Upper lobe of left lung (tissue), 6 donors: ENCODE measurements at regions not wholly inside any gene's neighbourhood (a gene's known extent, or its start where the extent isn't known, plus 50 kb on each side); places are given as distances from the start of the nearest gene placed in this dataset.
A peak's percentile ranks its signal among the peaks of the same experiment; 100 is the strongest.

ENCODE experiments used
- ATAC-seq, 2 donors: fragments of 200-7000 bp; cut with Tn5 transposase; one replicate each; pipeline ENCODE4 v1.9.1; 2022; ENCODE audit warnings: mild to moderate bottlenecking in 2 of 2, moderate library complexity in 2 of 2; ENCODE audit not compliant: low FRiP score in 2 of 2
- DNase-seq, 2 donors: peaks; one replicate each; pipeline ENCODE4 v3.0.0-alpha.2; 2019 to 2020
- H3K27ac ChIP-seq, 4 donors: fragments of 200-600 bp; sonication (generic); one replicate each; pipeline ENCODE4 v1.5.1; 2016 to 2019
- H3K27me3 ChIP-seq, 4 donors: fragments of 200-600 bp; sonication (generic); one replicate each; pipeline ENCODE4 v1.5.1; 2017 to 2019
- H3K36me3 ChIP-seq, 4 donors: fragments of 200-600 bp; sonication (generic); one replicate each; pipeline ENCODE4 v1.5.1; 2016 to 2019
- H3K4me1 ChIP-seq, 4 donors: fragments of 200-600 bp; sonication (generic); one replicate each; pipeline ENCODE4 v1.5.1; 2018 to 2019
- H3K4me3 ChIP-seq, 4 donors: fragments of 200-600 bp; sonication (generic); one replicate each; pipeline ENCODE4 v1.5.1; 2017 to 2019; ENCODE audit warnings: mild to moderate bottlenecking in 2 of 4, moderate library complexity in 1 of 4
- H3K9me3 ChIP-seq, 4 donors: fragments of 200-600 bp; sonication (generic); one replicate each; pipeline ENCODE4 v1.5.1; 2018 to 2019
- EP300 ChIP-seq, 4 donors: sonication (generic); formaldehyde crosslinking; IDR thresholded peaks; one replicate each; pipeline ENCODE4 v1.5.1; 2017; ENCODE audit warnings: antibody characterized with exemption in 4 of 4, control low read depth in 2 of 4
- POLR2A ChIP-seq, 4 donors: fragments of 450-650 bp; IDR thresholded peaks; one replicate each; pipeline ENCODE4 v1.5.1; 2016 to 2017; ENCODE audit warnings: antibody characterized with exemption in 4 of 4, mild to moderate bottlenecking in 2 of 4
- POLR2AphosphoS5 ChIP-seq, 2 donors: sonication (generic); formaldehyde crosslinking; IDR thresholded peaks; one replicate each; pipeline ENCODE4 v1.5.1; 2017; ENCODE audit warnings: antibody characterized with exemption in 2 of 2
- WGBS, 2 donors: methylation state at CpG; one replicate each; pipeline ENCODE4 v1.1.5; 2017 to 2018; 5-methylcytosine and 5-hydroxymethylcytosine counted together
- TF ChIP-seq, protein P1 (sequence below), 6 experiments: fragments of 450-650 bp in 4 of 6; fragments of 200-600 bp in 2 of 6; sonication (generic) in 2 of 6; IDR thresholded peaks; one replicate each; pipeline ENCODE4 v1.5.1; 2016 to 2019; ENCODE audit warnings: antibody characterized with exemption in 6 of 6
- donor health status: DM: no; HTN: no; CAD: no; lungs with moderate emphysema.
- donor health status: DM: no; HTN: yes; CAD: no; lungs with severe emphysema.

- 95 to 97% methylated on average over 4 of the region's 4 CpGs for WGBS, 2 donors
- no peak for ATAC-seq
Observed at GRCh38 chr11:45075952-45076351, 70.5 kb upstream of the PRDM11 start.

DNA sequence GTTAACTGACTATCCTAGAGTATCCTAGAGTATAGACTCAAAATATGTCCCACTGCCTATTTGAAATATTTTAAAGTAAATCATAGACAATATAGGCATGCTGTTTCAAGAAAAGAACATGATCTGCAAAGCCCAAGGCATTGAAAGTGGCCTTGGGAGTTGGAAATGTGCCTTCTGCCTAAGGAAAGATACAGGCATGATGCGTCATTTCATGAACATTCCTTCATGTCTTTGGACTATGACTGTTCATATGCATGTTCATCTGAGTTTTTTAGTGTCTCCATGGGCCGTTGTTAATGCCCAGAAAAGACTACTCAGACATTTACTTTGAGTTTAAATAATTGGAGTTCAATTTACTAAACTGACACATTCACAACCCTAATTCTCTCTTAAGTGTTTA, 69.7 kb upstream of the PRDM11 start:
- no peak overlapping the region for H3K4me3 ChIP-seq
- DNase-seq (no peak), ATAC-seq (no peak)
- no peaks in the 10 kb centered on the region for H3K36me3 ChIP-seq
- H3K27me3 ChIP-seq, result no peaks in the 10 kb centered on the region
- 85 to 87% methylated on average over 2 of the region's 2 CpGs for WGBS, 2 donors
- H3K4me1 ChIP-seq, result peaks cover 15 to 24% (median 16%) of the 10 kb centered on the region in 4 donors
- no peaks in the 10 kb centered on the region for H3K9me3 ChIP-seq
- H3K27ac ChIP-seq, result no peak overlapping the region
- no peak for TF ChIP-seq EP300 (IDR thresholded peaks at IDR 0.05)
- no peak for TF ChIP-seq POLR2A (IDR thresholded peaks at IDR 0.05)
- TF ChIP-seq, protein P1, sequence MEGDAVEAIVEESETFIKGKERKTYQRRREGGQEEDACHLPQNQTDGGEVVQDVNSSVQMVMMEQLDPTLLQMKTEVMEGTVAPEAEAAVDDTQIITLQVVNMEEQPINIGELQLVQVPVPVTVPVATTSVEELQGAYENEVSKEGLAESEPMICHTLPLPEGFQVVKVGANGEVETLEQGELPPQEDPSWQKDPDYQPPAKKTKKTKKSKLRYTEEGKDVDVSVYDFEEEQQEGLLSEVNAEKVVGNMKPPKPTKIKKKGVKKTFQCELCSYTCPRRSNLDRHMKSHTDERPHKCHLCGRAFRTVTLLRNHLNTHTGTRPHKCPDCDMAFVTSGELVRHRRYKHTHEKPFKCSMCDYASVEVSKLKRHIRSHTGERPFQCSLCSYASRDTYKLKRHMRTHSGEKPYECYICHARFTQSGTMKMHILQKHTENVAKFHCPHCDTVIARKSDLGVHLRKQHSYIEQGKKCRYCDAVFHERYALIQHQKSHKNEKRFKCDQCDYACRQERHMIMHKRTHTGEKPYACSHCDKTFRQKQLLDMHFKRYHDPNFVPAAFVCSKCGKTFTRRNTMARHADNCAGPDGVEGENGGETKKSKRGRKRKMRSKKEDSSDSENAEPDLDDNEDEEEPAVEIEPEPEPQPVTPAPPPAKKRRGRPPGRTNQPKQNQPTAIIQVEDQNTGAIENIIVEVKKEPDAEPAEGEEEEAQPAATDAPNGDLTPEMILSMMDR (IDR thresholded peaks at IDR 0.05), result no peak
- TF ChIP-seq POLR2AphosphoS5 (IDR thresholded peaks at IDR 0.05), result no peak

More at GRCh38 chr11:45075952-45076351, 70.5 kb upstream of the PRDM11 start:
- Histone ChIP-seq H3K27ac (no peak overlapping the region), H3K4me3 (no peak overlapping the region), H3K27me3 (no peaks in the 10 kb centered on the region), H3K9me3 (no peaks in the 10 kb centered on the region), H3K4me1 (peaks cover 15 to 20% (median 16%) of the 10 kb centered on the region in 4 donors), H3K36me3 (no peaks in the 10 kb centered on the region)
- TF ChIP-seq EP300 (IDR thresholded peaks at IDR 0.05), result no peak
- TF ChIP-seq POLR2AphosphoS5 (IDR thresholded peaks at IDR 0.05), result no peak
- TF ChIP-seq, protein P1 (IDR thresholded peaks at IDR 0.05), result no peak
- no peak for TF ChIP-seq POLR2A (IDR thresholded peaks at IDR 0.05)
- DNase-seq, result no peak

GRCh38 chr11:45078236-45079074, 68.0 kb upstream of the PRDM11 start:
- 74 to 88% methylated on average over 15 to 16 of the region's 16 CpGs for WGBS, 2 donors
- DNase-seq (no peak), ATAC-seq (no peak)
- Histone ChIP-seq H3K4me3 (no peak overlapping the region), H3K27ac (no peak overlapping the region), H3K27me3 (no peaks in the 10 kb centered on the region), H3K36me3 (no peaks in the 10 kb centered on the region), H3K9me3 (no peaks in the 10 kb centered on the region), H3K4me1 (peaks cover 15 to 24% (median 19%) of the 10 kb centered on the region in 4 donors)
- TF ChIP-seq, protein P1 (IDR thresholded peaks at IDR 0.05), result no peak
- TF ChIP-seq POLR2A (IDR thresholded peaks at IDR 0.05) (no peak), EP300 (IDR thresholded peaks at IDR 0.05) (no peak), POLR2AphosphoS5 (IDR thresholded peaks at IDR 0.05) (no peak)

- Histone ChIP-seq H3K27me3 (no peaks in the 10 kb centered on the region), H3K27ac (no peak overlapping the region), H3K4me3 (no peak overlapping the region), H3K36me3 (no peaks in the 10 kb centered on the region), H3K9me3 (no peaks in the 10 kb centered on the region), H3K4me1 (peaks cover 13 to 24% (median 18%) of the 10 kb centered on the region in 4 donors)
- DNase-seq (no peak), ATAC-seq (peak in 1 of 2 donors; percentile 57)
- WGBS, 2 donors, result 25 to 33% methylated on average over 4 of the region's 4 CpGs
- TF ChIP-seq, protein P1 (IDR thresholded peaks at IDR 0.05), result no peak
- no peak for TF ChIP-seq EP300 (IDR thresholded peaks at IDR 0.05)
- TF ChIP-seq POLR2AphosphoS5 (IDR thresholded peaks at IDR 0.05), result no peak
- TF ChIP-seq POLR2A (IDR thresholded peaks at IDR 0.05), result no peak
Observed at GRCh38 chr11:45079075-45079444, 67.4 kb upstream of the PRDM11 start.
